Activated CD4-positive, alpha-beta T cell treated with anti-CD3 and anti-CD28 coated beads for 36 hours (primary cell): ENCODE measurements at regions not wholly inside any gene's neighbourhood (a gene's known extent, or its start where the extent isn't known, plus 50 kb on each side); places are given as distances from the start of the nearest gene placed in this dataset.
"Not testable (repeated sequence)": the region's sequence is repeated elsewhere in the genome, so short reads cannot be mapped to it uniquely, and the experiment has no call there.

Source experiments
- ATAC-seq: fragments of 200-7000 bp; cut with Tn5 transposase; one replicate; pipeline ENCODE4 v1.10.0; 2021; ENCODE audit warnings: mild to moderate bottlenecking, moderate library complexity
- CTCF ChIA-PET: fragments of 350-600 bp; sonication (Branson Sonifier 250); formaldehyde crosslinking; loops from one replicate; lab custom pipeline; 2021; ENCODE audit warnings: antibody characterized with exemption; lab: Charles Lee
- POLR2A ChIA-PET: fragments of 350-600 bp; sonication (Branson Sonifier 250); formaldehyde crosslinking; loops from one replicate; lab custom pipeline; 2021; ENCODE audit warnings: antibody characterized with exemption, inconsistent platforms; lab: Charles Lee
- DNase-seq: peaks from one replicate; pipeline ENCODE4 v3.0.0-alpha.2; 2020
- H3K27ac Mint-ChIP-seq: one replicate; pipeline ENCODE4 v1.8.0; 2021; ENCODE audit warnings: mixed read lengths
- H3K27me3 Mint-ChIP-seq: one replicate; pipeline ENCODE4 v1.8.0; 2021; ENCODE audit warnings: mixed read lengths
- H3K36me3 Mint-ChIP-seq: one replicate; pipeline ENCODE4 v1.8.0; 2021; ENCODE audit warnings: low read depth, mixed read lengths
- H3K4me1 Mint-ChIP-seq: one replicate; pipeline ENCODE4 v1.8.0; 2021; ENCODE audit warnings: mixed read lengths
- H3K4me3 Mint-ChIP-seq: one replicate; pipeline ENCODE4 v1.8.0; 2021; ENCODE audit warnings: mild to moderate bottlenecking, moderate library complexity, mixed read lengths
- H3K9me3 Mint-ChIP-seq: one replicate; pipeline ENCODE4 v1.8.0; 2021; ENCODE audit warnings: low read depth, mixed read lengths
- intact Hi-C, 2 experiments: fragments of 100-400 bp; cut with DNase I in 1 of 2; cut with micrococcal nuclease in 1 of 2; formaldehyde crosslinking; loops; one replicate each; pipeline versions ENCODE4 v1.14.2 to v1.15.1; 2022 to 2024; cut with DNase I, micrococcal nuclease

DNA sequence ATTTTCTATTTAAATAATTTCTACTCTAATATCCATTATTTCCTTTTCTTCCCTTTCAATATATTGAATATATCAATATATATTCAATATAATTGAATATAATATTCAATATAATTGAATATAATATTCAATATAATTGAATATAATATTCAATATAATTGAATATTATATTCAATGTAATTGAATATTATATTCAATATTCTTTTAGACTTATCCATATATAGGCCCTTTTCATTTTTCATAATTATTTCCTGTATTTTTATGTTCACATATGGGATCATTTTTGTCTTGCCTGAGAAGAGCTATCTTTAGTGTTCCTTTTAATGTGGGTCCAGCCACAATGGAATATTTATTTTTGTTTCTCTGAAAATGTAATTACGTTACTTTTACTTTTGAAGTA, 88.9 kb upstream of the ESRRB start:
- no peak for DNase-seq
- no peaks in the 10 kb centered on the region for H3K4me1 Mint-ChIP-seq
- peaks cover 2% of the 10 kb centered on the region for H3K27me3 Mint-ChIP-seq
- intact Hi-C loops = no loop called here
- H3K4me3 Mint-ChIP-seq = no peak overlapping the region
- ChIA-PET CTCF (interaction anchor here (0.5 kb wide), 1 partner anchor 45 kb away, joined by 4 read pairs; no protein-coding TSS in a partner anchor), POLR2A (no interaction called here)
- no peak overlapping the region for H3K27ac Mint-ChIP-seq
- H3K36me3 Mint-ChIP-seq = no peaks in the 10 kb centered on the region
- no peaks in the 10 kb centered on the region for H3K9me3 Mint-ChIP-seq
- no peak for ATAC-seq

GRCh38 chr14:76289276-76289675, 86.7 kb upstream of the ESRRB start:
- ChIA-PET POLR2A (no interaction called here), CTCF (no interaction called here)
- Mint-ChIP-seq H3K27me3 (peaks cover 3% of the 10 kb centered on the region), H3K27ac (no peak overlapping the region), H3K4me1 (no peaks in the 10 kb centered on the region), H3K9me3 (no peaks in the 10 kb centered on the region), H3K4me3 (no peak overlapping the region), H3K36me3 (no peaks in the 10 kb centered on the region)
- ATAC-seq (no peak), DNase-seq (no peak)
- intact Hi-C loops = no loop called here

- ChIA-PET CTCF (no interaction called here), POLR2A (no interaction called here)
- H3K36me3 Mint-ChIP-seq = no peaks in the 10 kb centered on the region
- H3K4me3 Mint-ChIP-seq = no peak overlapping the region
- DNase-seq (no peak), ATAC-seq (no peak)
- no peak overlapping the region for H3K27ac Mint-ChIP-seq
- intact Hi-C loops = no loop called here
- peaks cover 4% of the 10 kb centered on the region for H3K27me3 Mint-ChIP-seq
- no peaks in the 10 kb centered on the region for H3K9me3 Mint-ChIP-seq
- H3K4me1 Mint-ChIP-seq = no peaks in the 10 kb centered on the region
These were observed 83.4 kb upstream of the ESRRB start for GRCh38 chr14:76292561-76292960.

- H3K36me3 Mint-ChIP-seq = no peaks in the 10 kb centered on the region
- intact Hi-C loops = no loop called here
- CTCF ChIA-PET = no interaction called here
These were observed 82.7 kb upstream of the ESRRB start for GRCh38 chr14:76293221-76293620.

GRCh38 chr14:76293923-76294322, 82.0 kb upstream of the ESRRB start:
- no peaks in the 10 kb centered on the region for H3K36me3 Mint-ChIP-seq
- H3K4me1 Mint-ChIP-seq = no peaks in the 10 kb centered on the region
- ChIA-PET CTCF (no interaction called here), POLR2A (no interaction called here)
- no peaks in the 10 kb centered on the region for H3K9me3 Mint-ChIP-seq
- intact Hi-C loops = no loop called here
- H3K27ac Mint-ChIP-seq = no peak overlapping the region
- H3K4me3 Mint-ChIP-seq = no peak overlapping the region
- DNase-seq (no peak), ATAC-seq (no peak)
- H3K27me3 Mint-ChIP-seq = peaks cover 10% of the 10 kb centered on the region

More at GRCh38 chr14:76293221-76293620, 82.7 kb upstream of the ESRRB start:
- Mint-ChIP-seq H3K27me3 (peaks cover 4% of the 10 kb centered on the region), H3K4me3 (no peak overlapping the region), H3K27ac (no peak overlapping the region), H3K4me1 (no peaks in the 10 kb centered on the region), H3K9me3 (no peaks in the 10 kb centered on the region)
- no peak for DNase-seq
- no peak for ATAC-seq
- POLR2A ChIA-PET = no interaction called here

GRCh38 chr14:76294876-76295275, 81.1 kb upstream of the ESRRB start:
- CTCF ChIA-PET = interaction anchor here (1.0 kb wide), 1 partner anchor 93 kb away, joined by 3 read pairs; no protein-coding TSS in a partner anchor
- H3K4me3 Mint-ChIP-seq = no peak overlapping the region

GRCh38 chr14:76298896-76299295, 77.0 kb upstream of the ESRRB start:
- Mint-ChIP-seq H3K27ac (no peak overlapping the region), H3K9me3 (no peaks in the 10 kb centered on the region), H3K4me3 (no peak overlapping the region), H3K27me3 (peaks cover 11% of the 10 kb centered on the region), H3K4me1 (no peaks in the 10 kb centered on the region), H3K36me3 (no peaks in the 10 kb centered on the region)
- ATAC-seq = no peak
- intact Hi-C loops = no loop called here
- POLR2A ChIA-PET = no interaction called here
- no peak for DNase-seq
- CTCF ChIA-PET = no interaction called here

More at GRCh38 chr14:76294876-76295275, 81.1 kb upstream of the ESRRB start:
- no peak for DNase-seq
- intact Hi-C loops = no loop called here
- Mint-ChIP-seq H3K27me3 (peaks cover 10% of the 10 kb centered on the region), H3K36me3 (no peaks in the 10 kb centered on the region), H3K9me3 (no peaks in the 10 kb centered on the region), H3K4me1 (no peaks in the 10 kb centered on the region), H3K27ac (no peak overlapping the region)
- POLR2A ChIA-PET = no interaction called here
- no peak for ATAC-seq

DNA sequence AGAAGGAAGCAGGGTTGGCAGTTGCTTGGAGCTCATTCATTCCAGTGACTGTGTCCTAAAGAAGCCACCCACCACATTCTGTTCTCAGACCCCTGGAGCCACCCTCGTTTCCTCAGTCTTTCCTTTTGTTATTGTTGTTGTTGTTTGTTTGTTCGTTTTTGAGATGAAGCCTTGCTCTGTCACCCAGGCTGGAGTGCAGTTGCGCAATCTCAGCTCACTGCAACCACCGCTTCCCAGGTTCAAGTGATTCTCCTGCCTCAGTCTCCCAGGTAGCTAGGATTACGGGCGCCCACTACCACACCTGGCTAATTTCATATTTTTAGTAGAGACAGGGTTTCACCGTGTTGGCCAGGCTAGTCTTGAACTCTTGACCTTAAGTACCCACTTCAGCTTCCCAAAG, 72.7 kb upstream of the ESRRB start:
- peaks cover 17% of the 10 kb centered on the region for H3K27me3 Mint-ChIP-seq
- DNase-seq, intact Hi-C loops, ATAC-seq, H3K27ac Mint-ChIP-seq, H3K36me3 Mint-ChIP-seq, H3K4me3 Mint-ChIP-seq, H3K4me1 Mint-ChIP-seq, POLR2A ChIA-PET, H3K9me3 Mint-ChIP-seq: not testable (repeated sequence)
- CTCF ChIA-PET = interaction anchor here (1.1 kb wide), 1 partner anchor 10 kb away, joined by 3 read pairs; no protein-coding TSS in a partner anchor

DNA sequence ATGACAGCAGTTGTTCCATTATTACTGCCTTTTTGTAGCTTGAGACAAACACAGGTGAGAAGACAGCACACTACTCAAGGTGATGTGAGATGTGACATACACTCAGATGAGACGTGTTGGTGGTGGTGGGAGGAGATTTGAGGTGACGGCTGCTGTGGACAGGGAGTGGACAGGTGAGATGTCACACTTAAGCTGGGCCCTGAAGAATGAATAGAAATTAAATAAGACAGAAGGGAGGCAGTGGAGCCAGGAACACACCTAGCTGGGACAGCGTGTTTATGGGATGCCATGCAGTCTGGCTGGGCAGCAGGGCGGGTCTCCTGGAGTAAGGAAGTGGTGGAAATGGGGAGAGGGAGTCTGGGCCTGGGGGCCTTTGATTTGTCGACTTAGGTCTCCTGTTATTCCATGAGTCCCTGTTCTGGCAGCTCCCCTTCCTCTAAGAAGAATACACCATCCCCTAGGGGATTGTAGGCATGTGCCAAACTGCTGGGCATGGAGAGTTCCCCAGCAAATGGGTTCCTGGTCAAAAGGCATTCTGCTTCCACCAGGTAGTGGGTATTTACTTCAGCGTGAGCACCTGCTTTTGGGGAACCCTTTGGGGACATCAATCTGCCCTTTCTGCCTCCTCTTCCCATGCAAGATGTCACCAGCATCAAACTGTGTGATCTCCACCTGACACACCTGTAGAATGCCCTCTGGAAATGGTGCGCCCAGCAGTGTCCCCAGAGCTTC, 71.2 kb upstream of the ESRRB start:
- no peaks in the 10 kb centered on the region for H3K4me1 Mint-ChIP-seq
- ATAC-seq = no peak
- H3K27ac Mint-ChIP-seq = no peak overlapping the region
- H3K4me3 Mint-ChIP-seq = no peak overlapping the region
- ChIA-PET CTCF (interaction anchor here (0.6 kb wide), 1 partner anchor 82 kb away, joined by 3 read pairs; no protein-coding TSS in a partner anchor), POLR2A (no interaction called here)
- no peak for DNase-seq
- peaks cover 19% of the 10 kb centered on the region for H3K27me3 Mint-ChIP-seq
- intact Hi-C loops = no loop called here
- H3K9me3 Mint-ChIP-seq = no peaks in the 10 kb centered on the region
- no peaks in the 10 kb centered on the region for H3K36me3 Mint-ChIP-seq

GRCh38 chr14:76305268-76305826, 70.6 kb upstream of the ESRRB start:
- Mint-ChIP-seq H3K36me3 (no peaks in the 10 kb centered on the region), H3K4me3 (no peak overlapping the region), H3K27ac (no peak overlapping the region), H3K27me3 (peaks cover 23% of the 10 kb centered on the region), H3K9me3 (no peaks in the 10 kb centered on the region), H3K4me1 (no peaks in the 10 kb centered on the region)
- CTCF ChIA-PET = no interaction called here
- POLR2A ChIA-PET = no interaction called here
- no peak for ATAC-seq
- intact Hi-C loops = no loop called here
- no peak for DNase-seq

- H3K9me3 Mint-ChIP-seq = no peaks in the 10 kb centered on the region
- H3K27me3 Mint-ChIP-seq = peaks cover 28% of the 10 kb centered on the region
- intact Hi-C loops = no loop called here
- H3K36me3 Mint-ChIP-seq = no peaks in the 10 kb centered on the region
- H3K4me1 Mint-ChIP-seq = peaks cover 5% of the 10 kb centered on the region
- no peak overlapping the region for H3K27ac Mint-ChIP-seq
- ChIA-PET CTCF (no interaction called here), POLR2A (no interaction called here)
- DNase-seq (no peak), ATAC-seq (no peak)
- H3K4me3 Mint-ChIP-seq = no peak overlapping the region
These were observed 69.8 kb upstream of the ESRRB start for GRCh38 chr14:76306131-76306530.
